H9 (cell line): ENCODE measurements at regions not wholly inside any gene's neighbourhood (a gene's known extent, or its start where the extent isn't known, plus 50 kb on each side); places are given as distances from the start of the nearest gene placed in this dataset.

ENCODE experiments used
- DNase-seq: peaks from one replicate; pipeline ENCODE4 v3.0.0-alpha.2; 2017
- H2AFZ ChIP-seq: one replicate; pipeline ENCODE4 v1.6.1; 2013; ENCODE audit warnings: mild to moderate bottlenecking, low read length, control low read depth, moderate library complexity
- H2AK5ac ChIP-seq: 2 replicates; pipeline ENCODE4 v1.6.1; 2013; ENCODE audit warnings: low read length, control low read depth, mixed read lengths; ENCODE audit not compliant: insufficient read length
- H2BK120ac ChIP-seq: one replicate; pipeline ENCODE4 v1.6.1; 2013; ENCODE audit warnings: low read depth, mild to moderate bottlenecking, low read length, control low read depth, inconsistent platforms; ENCODE audit not compliant: poor library complexity, severe bottlenecking
- H2BK12ac ChIP-seq: 2 replicates; pipeline ENCODE4 v1.6.1; 2013; ENCODE audit warnings: low read length, control low read depth, mixed read lengths, low read depth; ENCODE audit not compliant: insufficient read length
- H2BK15ac ChIP-seq: 2 replicates; pipeline ENCODE4 v1.6.1; 2013; ENCODE audit warnings: low read depth, low read length, control low read depth
- H2BK20ac ChIP-seq: one replicate; pipeline ENCODE4 v1.6.1; 2013; ENCODE audit warnings: low read depth, mild to moderate bottlenecking, low read length, control low read depth, inconsistent platforms; ENCODE audit not compliant: poor library complexity, severe bottlenecking
- H2BK5ac ChIP-seq: 2 replicates; pipeline ENCODE4 v1.6.1; 2013; ENCODE audit warnings: low read length, control low read depth, mixed read lengths; ENCODE audit not compliant: insufficient read length
- H3K14ac ChIP-seq: 2 replicates; pipeline ENCODE4 v1.6.1; 2013; ENCODE audit warnings: low read length, control low read depth; ENCODE audit not compliant: insufficient read depth
- H3K18ac ChIP-seq: 2 replicates; pipeline ENCODE4 v1.6.1; 2013; ENCODE audit warnings: low read depth, mild to moderate bottlenecking, mixed read lengths, low read length, control low read depth; ENCODE audit not compliant: insufficient read length
- H3K23ac ChIP-seq: 2 replicates; pipeline ENCODE4 v1.6.1; 2013; ENCODE audit warnings: low read length, control low read depth, mixed read lengths, low read depth; ENCODE audit not compliant: insufficient read length
- H3K23me2 ChIP-seq: 2 replicates; pipeline ENCODE4 v1.6.1; 2013; ENCODE audit warnings: low read depth, mild to moderate bottlenecking, mixed read lengths, low read length, control low read depth; ENCODE audit not compliant: insufficient read length, poor library complexity, severe bottlenecking
- H3K27ac ChIP-seq: 2 replicates; pipeline ENCODE4 v1.5.1; 2013; ENCODE audit warnings: low read length, control low read depth, mixed read lengths, low read depth; ENCODE audit not compliant: insufficient read length
- H3K27me3 ChIP-seq: 2 replicates; pipeline ENCODE4 v1.6.1; 2013; ENCODE audit warnings: low read length, control low read depth, inconsistent platforms; ENCODE audit not compliant: insufficient read depth
- H3K4ac ChIP-seq: 2 replicates; pipeline ENCODE4 v1.6.1; 2013; ENCODE audit warnings: low read depth, mild to moderate bottlenecking, control low read depth, inconsistent platforms, low read length, moderate library complexity
- H3K4me1 ChIP-seq: 2 replicates; pipeline ENCODE4 v1.6.1; 2013; ENCODE audit warnings: low read length, control low read depth, inconsistent platforms; ENCODE audit not compliant: insufficient read depth
- H3K4me2 ChIP-seq: 2 replicates; pipeline ENCODE4 v1.6.1; 2013; ENCODE audit warnings: low read length, control low read depth, mixed read lengths; ENCODE audit not compliant: insufficient read length, insufficient read depth
- H3K56ac ChIP-seq: 2 replicates; pipeline ENCODE4 v1.6.1; 2013; ENCODE audit warnings: low read depth, mild to moderate bottlenecking, mixed read lengths, low read length, control low read depth; ENCODE audit not compliant: insufficient read length
- H3K79me1 ChIP-seq: 2 replicates; pipeline ENCODE4 v1.6.1; 2013; ENCODE audit warnings: low read depth, mild to moderate bottlenecking, moderate library complexity, low read length, control low read depth, inconsistent platforms; ENCODE audit not compliant: insufficient read depth, poor library complexity, severe bottlenecking
- H3K79me2 ChIP-seq: 2 replicates; pipeline ENCODE4 v1.6.1; 2013; ENCODE audit warnings: low read length, control low read depth, inconsistent platforms; ENCODE audit not compliant: insufficient read depth
- H3K9ac ChIP-seq: 2 replicates; pipeline ENCODE4 v1.6.1; 2013; ENCODE audit warnings: low read length, control low read depth, mixed read lengths; ENCODE audit not compliant: insufficient read length; ENCODE audit errors: extremely low read depth
- H3K9me3 ChIP-seq: one replicate; pipeline ENCODE4 v1.6.1; 2013; ENCODE audit warnings: low read depth, low read length, inconsistent platforms; ENCODE audit not compliant: control insufficient read depth
- H3T11ph ChIP-seq: one replicate; pipeline ENCODE4 v1.6.1; 2013; ENCODE audit warnings: mild to moderate bottlenecking, low read length, control low read depth, inconsistent platforms
- H4K20me1 ChIP-seq: one replicate; pipeline ENCODE4 v1.6.1; 2013; ENCODE audit not compliant: control insufficient read depth, insufficient read length, insufficient read depth
- H4K5ac ChIP-seq: 2 replicates; pipeline ENCODE4 v1.6.1; 2013; ENCODE audit warnings: low read depth, mild to moderate bottlenecking, mixed read lengths, low read length, control low read depth; ENCODE audit not compliant: insufficient read length
- H4K8ac ChIP-seq: replicated peaks from 2 replicates; pipeline ENCODE4 v1.6.1; 2013; ENCODE audit warnings: low read length, control low read depth, mixed read lengths, low read depth; ENCODE audit not compliant: insufficient read length
- H4K91ac ChIP-seq: 2 replicates; pipeline ENCODE4 v1.6.1; 2013; ENCODE audit warnings: low read depth, mild to moderate bottlenecking, moderate library complexity, mixed read lengths, low read length, control low read depth; ENCODE audit not compliant: insufficient read length
- H3K27ac Mint-ChIP-seq, 3 experiments: 2 replicates in 2 of 3; 3 replicates in 1 of 3; pipeline ENCODE4 v1.8.0; 2020 to 2021; ENCODE audit warnings: mixed read lengths in 3 of 3, mild to moderate bottlenecking in 1 of 3, moderate library complexity in 1 of 3
- H3K27me3 Mint-ChIP-seq: 2 replicates; pipeline ENCODE4 v1.8.0; 2021; ENCODE audit warnings: low read depth, mild to moderate bottlenecking, moderate library complexity, mixed read lengths
- H3K36me3 Mint-ChIP-seq, 3 experiments: 2 replicates in 2 of 3; 3 replicates in 1 of 3; pipeline ENCODE4 v1.8.0; 2020 to 2021; ENCODE audit warnings: low read depth in 3 of 3, mixed read lengths in 3 of 3; ENCODE audit not compliant: insufficient read depth in 1 of 3
- H3K4me1 Mint-ChIP-seq, 2 experiments: 2 replicates each; pipeline ENCODE4 v1.8.0; 2020; ENCODE audit warnings: mixed read lengths in 2 of 2
- H3K4me3 Mint-ChIP-seq, 2 experiments: 2 replicates in 1 of 2; 3 replicates in 1 of 2; pipeline ENCODE4 v1.8.0; 2020 to 2021; ENCODE audit warnings: mild to moderate bottlenecking in 2 of 2, mixed read lengths in 2 of 2, moderate library complexity in 1 of 2
- H3K9me3 Mint-ChIP-seq, 2 experiments: 2 replicates in 1 of 2; 3 replicates in 1 of 2; pipeline ENCODE4 v1.8.0; 2020; ENCODE audit warnings: mild to moderate bottlenecking in 2 of 2, mixed read lengths in 2 of 2, moderate library complexity in 1 of 2
- WGBS: extraction: QIAGEN DNeasy Blood & Tissue Kit; methylation state at CpG from one replicate; pipeline ENCODE4 v1.1.7; 2013; ENCODE audit warnings: missing lambda C conversion rate, low lambda C conversion rate, mixed read lengths; ENCODE audit not compliant: insufficient read length; ENCODE audit errors: extremely low coverage; 5-methylcytosine and 5-hydroxymethylcytosine counted together
- TF ChIP-seq, protein P1 (sequence below): fragments of 200-600 bp; sonication (generic); conservative IDR thresholded peaks from 3 replicates; pipeline ENCODE4 v1.8.0; 2021; ENCODE audit warnings: antibody characterized with exemption, mild to moderate bottlenecking

DNA sequence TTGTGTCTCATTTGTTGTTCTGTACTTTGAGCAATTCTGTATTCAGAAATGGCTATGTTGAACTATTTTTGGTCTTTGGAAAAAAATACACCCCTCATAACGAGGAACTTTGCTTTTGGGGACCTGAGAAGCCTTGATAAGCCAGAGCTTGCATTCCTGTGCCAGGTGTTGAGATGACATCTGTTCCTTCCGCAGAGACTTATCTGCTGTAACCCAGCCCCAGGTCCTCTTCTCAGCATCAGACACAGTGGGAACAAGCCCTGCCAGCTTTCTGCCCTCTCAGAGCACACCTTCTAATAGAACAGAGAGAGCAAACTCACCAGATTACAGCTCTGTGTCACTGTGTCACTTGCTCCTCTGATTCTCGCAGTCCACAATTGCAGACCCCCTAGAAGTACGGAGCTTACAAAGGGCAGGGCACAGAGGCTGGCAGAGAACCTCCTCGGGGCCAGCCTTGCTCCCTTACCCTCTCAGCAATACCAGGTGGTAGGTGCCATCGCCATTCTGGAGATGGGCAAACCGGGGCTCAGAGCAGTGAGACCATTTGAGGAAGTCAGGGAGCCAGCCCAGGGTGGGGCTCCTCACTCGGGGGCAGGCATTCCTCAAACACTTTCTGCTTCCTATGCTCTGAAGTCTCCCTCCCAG is 97.4 kb downstream of the DDX1 start:
- Histone ChIP-seq H3K18ac (no peak overlapping the region), H4K8ac (no peak overlapping the region), H3K9me3 (no peaks in the 10 kb centered on the region), H4K91ac (no peak overlapping the region), H2BK5ac (no peak overlapping the region), H2BK20ac (no peak overlapping the region), H3K9ac (no peak overlapping the region), H3K79me1 (no peaks in the 10 kb centered on the region), H3K27me3 (no peaks in the 10 kb centered on the region), H2AFZ (no peak overlapping the region), H3K27ac (no peak overlapping the region), H2BK120ac (no peak overlapping the region), H3K14ac (no peak overlapping the region), H3K23me2 (no peaks in the 10 kb centered on the region), H3K56ac (no peak overlapping the region), H3K23ac (no peak overlapping the region), H3K4me2 (no peak overlapping the region), H3T11ph (no peak overlapping the region), H2BK15ac (no peak overlapping the region), H3K79me2 (no peaks in the 10 kb centered on the region), H2AK5ac (no peak overlapping the region), H3K4ac (no peak overlapping the region), H3K4me1 (no peaks in the 10 kb centered on the region), H2BK12ac (no peak overlapping the region), H4K5ac (no peak overlapping the region), H4K20me1 (no peaks in the 10 kb centered on the region)
- DNase-seq, result no peak
- TF ChIP-seq, protein P1, sequence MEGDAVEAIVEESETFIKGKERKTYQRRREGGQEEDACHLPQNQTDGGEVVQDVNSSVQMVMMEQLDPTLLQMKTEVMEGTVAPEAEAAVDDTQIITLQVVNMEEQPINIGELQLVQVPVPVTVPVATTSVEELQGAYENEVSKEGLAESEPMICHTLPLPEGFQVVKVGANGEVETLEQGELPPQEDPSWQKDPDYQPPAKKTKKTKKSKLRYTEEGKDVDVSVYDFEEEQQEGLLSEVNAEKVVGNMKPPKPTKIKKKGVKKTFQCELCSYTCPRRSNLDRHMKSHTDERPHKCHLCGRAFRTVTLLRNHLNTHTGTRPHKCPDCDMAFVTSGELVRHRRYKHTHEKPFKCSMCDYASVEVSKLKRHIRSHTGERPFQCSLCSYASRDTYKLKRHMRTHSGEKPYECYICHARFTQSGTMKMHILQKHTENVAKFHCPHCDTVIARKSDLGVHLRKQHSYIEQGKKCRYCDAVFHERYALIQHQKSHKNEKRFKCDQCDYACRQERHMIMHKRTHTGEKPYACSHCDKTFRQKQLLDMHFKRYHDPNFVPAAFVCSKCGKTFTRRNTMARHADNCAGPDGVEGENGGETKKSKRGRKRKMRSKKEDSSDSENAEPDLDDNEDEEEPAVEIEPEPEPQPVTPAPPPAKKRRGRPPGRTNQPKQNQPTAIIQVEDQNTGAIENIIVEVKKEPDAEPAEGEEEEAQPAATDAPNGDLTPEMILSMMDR, result no peak
- Mint-ChIP-seq H3K27ac (no peak overlapping the region), H3K4me3 (no peak overlapping the region), H3K4me1 (peaks cover 0 to 11% of the 10 kb centered on the region in 2 experiments), H3K27me3 (no peaks in the 10 kb centered on the region; the same call in 1 of the 2 replicates), H3K9me3 (no peaks in the 10 kb centered on the region; a peak in 2 of 5 replicates), H3K36me3 (no peaks in the 10 kb centered on the region)
- WGBS, result no CpG with 5 or more reads among the region's 8 CpGs
